Right atrium auricular region (tissue), 2 donors: ENCODE measurements at regions not wholly inside any gene's neighbourhood (a gene's known extent, or its start where the extent isn't known, plus 50 kb on each side); places are given as distances from the start of the nearest gene placed in this dataset.

Experiments
- DNase-seq: peaks from one replicate; pipeline ENCODE4 v3.0.0-alpha.2; 2019; ENCODE audit warnings: low spot score
- H3K27ac ChIP-seq, 2 donors: fragments of 200-600 bp; sonication (generic); 1 replicate in 1 of 2; 2 replicates in 1 of 2; pipeline ENCODE4 v1.5.1; 2016 to 2019
- H3K27me3 ChIP-seq, 2 donors: fragments of 200-600 bp; sonication (generic); one replicate each; pipeline versions ENCODE4 v1.5.1 to v1.6.0; 2017 to 2019
- H3K36me3 ChIP-seq: fragments of 200-600 bp; sonication (generic); one replicate; pipeline ENCODE4 v1.5.1; 2016
- H3K4me1 ChIP-seq, 2 donors: fragments of 200-600 bp; sonication (generic); one replicate each; pipeline versions ENCODE4 v1.5.1 to v1.6.0; 2017 to 2019
- H3K4me3 ChIP-seq, 2 donors: fragments of 200-600 bp; sonication (generic); 1 replicate in 1 of 2; 2 replicates in 1 of 2; pipeline ENCODE4 v1.5.1; 2017 to 2019; ENCODE audit warnings: mild to moderate bottlenecking in 1 of 2, moderate library complexity in 1 of 2
- H3K9me3 ChIP-seq, 2 donors: fragments of 200-600 bp; sonication (generic); one replicate each; pipeline ENCODE4 v1.5.1; 2019
- TF ChIP-seq, protein P1 (sequence below), 2 donors: fragments of 200-600 bp; sonication (generic); IDR thresholded peaks; one replicate each; pipeline ENCODE4 v1.5.1; 2019; ENCODE audit warnings: antibody characterized with exemption in 2 of 2

DNA sequence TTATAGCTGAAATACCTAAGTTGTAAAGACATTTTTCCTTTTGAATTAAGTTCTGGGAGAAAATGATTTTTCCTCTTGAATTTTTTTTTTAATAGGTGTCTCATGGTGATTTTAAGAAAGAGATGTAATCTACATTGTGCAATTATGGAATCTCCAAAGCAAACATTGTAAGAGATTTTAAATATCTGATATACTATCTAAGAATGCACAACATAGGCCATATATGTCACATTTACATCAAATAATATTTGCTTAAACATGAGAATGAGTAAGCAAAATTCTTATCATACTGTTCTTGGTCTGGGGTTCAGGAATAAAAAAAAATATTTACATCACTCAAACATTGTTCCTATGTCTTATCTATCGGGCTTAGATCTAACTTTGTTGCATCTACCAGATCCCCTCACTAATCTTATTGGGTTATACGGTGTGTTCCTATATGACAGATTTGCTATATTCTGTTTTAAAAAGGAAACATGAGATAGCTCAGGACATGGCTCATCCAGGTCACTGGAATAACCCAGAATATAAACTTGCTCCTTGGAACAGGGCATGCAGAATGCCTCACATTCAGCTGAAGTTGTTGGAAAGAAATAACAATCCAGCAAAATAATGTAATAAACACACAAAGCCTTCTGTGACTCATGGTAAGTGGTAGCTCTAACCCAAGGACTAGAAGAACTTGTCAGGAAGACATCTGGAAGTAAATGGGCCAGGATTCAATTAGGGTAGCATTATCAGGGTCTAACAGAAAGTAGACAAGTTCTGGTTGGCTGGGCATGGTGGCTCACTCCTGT lies 794.7 kb downstream of the IPMK start:
- DNase-seq = no peak
- H3K4me1 ChIP-seq = no peaks in the 10 kb centered on the region
- TF ChIP-seq, protein P1, sequence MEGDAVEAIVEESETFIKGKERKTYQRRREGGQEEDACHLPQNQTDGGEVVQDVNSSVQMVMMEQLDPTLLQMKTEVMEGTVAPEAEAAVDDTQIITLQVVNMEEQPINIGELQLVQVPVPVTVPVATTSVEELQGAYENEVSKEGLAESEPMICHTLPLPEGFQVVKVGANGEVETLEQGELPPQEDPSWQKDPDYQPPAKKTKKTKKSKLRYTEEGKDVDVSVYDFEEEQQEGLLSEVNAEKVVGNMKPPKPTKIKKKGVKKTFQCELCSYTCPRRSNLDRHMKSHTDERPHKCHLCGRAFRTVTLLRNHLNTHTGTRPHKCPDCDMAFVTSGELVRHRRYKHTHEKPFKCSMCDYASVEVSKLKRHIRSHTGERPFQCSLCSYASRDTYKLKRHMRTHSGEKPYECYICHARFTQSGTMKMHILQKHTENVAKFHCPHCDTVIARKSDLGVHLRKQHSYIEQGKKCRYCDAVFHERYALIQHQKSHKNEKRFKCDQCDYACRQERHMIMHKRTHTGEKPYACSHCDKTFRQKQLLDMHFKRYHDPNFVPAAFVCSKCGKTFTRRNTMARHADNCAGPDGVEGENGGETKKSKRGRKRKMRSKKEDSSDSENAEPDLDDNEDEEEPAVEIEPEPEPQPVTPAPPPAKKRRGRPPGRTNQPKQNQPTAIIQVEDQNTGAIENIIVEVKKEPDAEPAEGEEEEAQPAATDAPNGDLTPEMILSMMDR (IDR thresholded peaks at IDR 0.05) = no peak
- H3K27me3 ChIP-seq = no peaks in the 10 kb centered on the region
- no peak overlapping the region for H3K27ac ChIP-seq
- no peaks in the 10 kb centered on the region for H3K36me3 ChIP-seq
- H3K9me3 ChIP-seq = no peaks in the 10 kb centered on the region
- no peak overlapping the region for H3K4me3 ChIP-seq

GRCh38 chr10:57468894-57469432 lies 798.7 kb downstream of the IPMK start:
- TF ChIP-seq, protein P1 (IDR thresholded peaks at IDR 0.05) = no peak

GRCh38 chr10:57465155-57465554 lies 802.5 kb downstream of the IPMK start:
- TF ChIP-seq, protein P1 (IDR thresholded peaks at IDR 0.05) = no peak
- H3K36me3 ChIP-seq = no peaks in the 10 kb centered on the region
- H3K27ac ChIP-seq = no peak overlapping the region
- no peak overlapping the region for H3K4me3 ChIP-seq
- no peaks in the 10 kb centered on the region for H3K9me3 ChIP-seq
- H3K4me1 ChIP-seq = no peaks in the 10 kb centered on the region
- no peak for DNase-seq
- no peaks in the 10 kb centered on the region for H3K27me3 ChIP-seq

More at GRCh38 chr10:57468894-57469432, 798.7 kb downstream of the IPMK start:
- Histone ChIP-seq H3K9me3 (no peaks in the 10 kb centered on the region), H3K4me1 (no peaks in the 10 kb centered on the region), H3K27me3 (no peaks in the 10 kb centered on the region), H3K27ac (no peak overlapping the region), H3K36me3 (no peaks in the 10 kb centered on the region), H3K4me3 (no peak overlapping the region)
- DNase-seq = no peak

DNA sequence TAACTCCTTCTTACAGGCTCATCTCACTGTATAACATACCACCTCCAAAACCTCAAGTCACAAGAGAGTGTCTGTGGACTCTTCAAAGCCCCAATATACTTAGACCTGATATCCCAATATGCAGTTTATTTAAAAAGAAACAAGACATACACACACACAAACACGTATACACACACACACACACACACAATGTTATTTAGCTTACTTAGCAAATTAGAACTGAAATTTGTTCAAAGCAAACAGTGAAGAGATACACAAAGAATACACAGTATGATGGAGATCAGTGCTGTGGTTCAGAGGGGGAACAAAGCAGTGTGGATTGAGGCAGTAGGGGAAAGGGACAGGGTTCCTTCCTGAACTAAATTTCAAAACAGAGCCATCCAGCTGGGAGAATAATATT lies 807.2 kb downstream of the IPMK start:
- TF ChIP-seq, protein P1 (IDR thresholded peaks at IDR 0.05) = no peak
- Histone ChIP-seq H3K9me3 (no peaks in the 10 kb centered on the region), H3K4me1 (no peaks in the 10 kb centered on the region), H3K36me3 (no peaks in the 10 kb centered on the region), H3K4me3 (no peak overlapping the region), H3K27ac (no peak overlapping the region), H3K27me3 (no peaks in the 10 kb centered on the region)
- DNase-seq = no peak

- Histone ChIP-seq H3K9me3 (no peaks in the 10 kb centered on the region), H3K4me3 (no peak overlapping the region), H3K27ac (no peak overlapping the region), H3K36me3 (no peaks in the 10 kb centered on the region), H3K4me1 (no peaks in the 10 kb centered on the region), H3K27me3 (no peaks in the 10 kb centered on the region)
- TF ChIP-seq, protein P1 (IDR thresholded peaks at IDR 0.05) = no peak
- no peak for DNase-seq
Observed at GRCh38 chr10:57457972-57458512, 809.7 kb downstream of the IPMK start.
